A549 (cell line): ENCODE measurements at regions not wholly inside any gene's neighbourhood (a gene's known extent, or its start where the extent isn't known, plus 50 kb on each side); places are given as distances from the start of the nearest gene placed in this dataset.
A peak's percentile ranks its signal among the peaks of the same experiment; 100 is the strongest.

ENCODE experiments used
- ATAC-seq, 2 experiments: fragments of 200-7000 bp in 1 of 2; fragments of >200 bp in 1 of 2; cut with Nextera tagmentation in 1 of 2; cut with Tn5 transposase in 1 of 2; 3 replicates each; pipeline versions ENCODE4 v1.8.0 to v1.9.1; 2018 to 2020; ENCODE audit warnings: mild to moderate bottlenecking in 1 of 2, moderate library complexity in 1 of 2
- CTCF ChIA-PET: fragments of 300-600 bp; sonication (Branson Sonifier 250); formaldehyde crosslinking; extraction: SDS; loops from one replicate; lab custom pipeline; 2021; ENCODE audit warnings: antibody characterized with exemption, inconsistent platforms; lab: Yijun Ruan, JAX
- POLR2A ChIA-PET: fragments of 350-600 bp; formaldehyde crosslinking; extraction: SDS; loops from one replicate; lab custom pipeline; 2021; ENCODE audit warnings: antibody characterized with exemption, inconsistent platforms; lab: Yijun Ruan, JAX
- DNase-seq, 2 experiments: peaks; one replicate each; pipeline versions ENCODE4 v3.0.0 to v3.0.0-alpha.2; 2011 to 2016; ENCODE audit warnings: low read depth in 1 of 2, low spot score in 1 of 2
- FAIRE-seq: peaks from 2 replicates; lab custom pipeline; 2011; peaks lifted over from hg19 to GRCh38; lab: Jason Lieb, UNC
- H3K27ac ChIP-seq, 2 experiments: fragments of >200 bp; sonication (Bioruptor Twin); formaldehyde crosslinking; 3 replicates each; pipeline ENCODE4 v1.5.1; 2016 to 2017
- H3K4me1 ChIP-seq: fragments of >200 bp; sonication (Bioruptor Twin); formaldehyde crosslinking; 3 replicates; pipeline ENCODE4 v1.6.1; 2016
- H3K4me2 ChIP-seq: fragments of >200 bp; sonication (Bioruptor Twin); formaldehyde crosslinking; 3 replicates; pipeline ENCODE4 v1.6.1; 2016
- H3K4me3 ChIP-seq: fragments of >200 bp; sonication (Bioruptor Twin); formaldehyde crosslinking; 3 replicates; pipeline ENCODE4 v1.5.1; 2016
- H3K9me3 ChIP-seq: fragments of >200 bp; sonication (Bioruptor Twin); formaldehyde crosslinking; 3 replicates; pipeline ENCODE4 v1.6.1; 2016
- BHLHE40 ChIP-seq: IDR thresholded peaks from 2 replicates; pipeline ENCODE4 v1.6.1; 2012; ENCODE audit warnings: low read depth, low read length, inconsistent platforms
- CBX2 ChIP-seq: fragments of 200-600 bp; sonication (generic); IDR thresholded peaks from 2 replicates; pipeline ENCODE4 v1.6.1; 2016; ENCODE audit warnings: low read depth, mild to moderate bottlenecking, borderline replicate concordance
- CEBPB ChIP-seq, 2 experiments: fragments of >200 bp in 1 of 2; sonication (Bioruptor Twin) in 1 of 2; formaldehyde crosslinking in 1 of 2; IDR thresholded peaks; 2 replicates each; pipeline ENCODE4 v1.6.1; 2012 to 2016
- EP300 ChIP-seq, 2 experiments: fragments of >200 bp; sonication (Bioruptor Twin); formaldehyde crosslinking; IDR thresholded peaks; 2 replicates in 1 of 2; 3 replicates in 1 of 2; pipeline ENCODE4 v1.6.1; 2016 to 2017
- HOXA7 ChIP-seq: fragments of 250-450 bp; sonication (Bioruptor Pico); IDR thresholded peaks from 2 replicates; pipeline ENCODE4 v1.5.0; 2020; ENCODE audit warnings: mild to moderate bottlenecking, moderate library complexity
- HOXB5 ChIP-seq: fragments of 250-450 bp; sonication (Bioruptor Pico); IDR thresholded peaks from 2 replicates; pipeline ENCODE4 v1.5.0; 2020; ENCODE audit warnings: mild to moderate bottlenecking, moderate library complexity
- MAFK ChIP-seq: fragments of 450-650 bp; IDR thresholded peaks from 2 replicates; pipeline ENCODE4 v1.6.1; 2014; ENCODE audit not compliant: partially characterized antibody
- MAZ ChIP-seq: fragments of 150-350 bp; IDR thresholded peaks from 2 replicates; pipeline ENCODE4 v1.6.1; 2014; ENCODE audit warnings: antibody characterized with exemption, low read depth, low read length, borderline replicate concordance
- MYC ChIP-seq: IDR thresholded peaks from 2 replicates; pipeline ENCODE4 v1.6.1; 2012; ENCODE audit warnings: mild to moderate bottlenecking, inconsistent platforms, low read length, improper control_type of control experiment, borderline replicate concordance
- NFE2L2 ChIP-seq: fragments of 150-350 bp; conservative IDR thresholded peaks from 2 replicates; pipeline ENCODE4 v1.6.1; 2014; ENCODE audit warnings: low read length
- NR3C1 ChIP-seq: fragments of >200 bp; sonication (Bioruptor Twin); formaldehyde crosslinking; IDR thresholded peaks from 3 replicates; pipeline ENCODE4 v1.6.1; 2017
- RFX5 ChIP-seq: fragments of 450-650 bp; IDR thresholded peaks from 2 replicates; pipeline ENCODE4 v1.7.1; 2014; ENCODE audit warnings: antibody characterized with exemption, mild to moderate bottlenecking, moderate library complexity
- SREBF2 ChIP-seq: fragments of 450-650 bp; IDR thresholded peaks from 2 replicates; pipeline ENCODE4 v1.6.1; 2014; ENCODE audit warnings: mild to moderate bottlenecking, moderate library complexity
- TP53 ChIP-seq: fragments of 250-450 bp; sonication (Bioruptor Pico); IDR thresholded peaks from 2 replicates; pipeline ENCODE4 v1.5.0; 2021; ENCODE audit warnings: mild to moderate bottlenecking, moderate library complexity
- WGBS: methylation state at CpG from one replicate; pipeline ENCODE4 v1.1.6; 2017; ENCODE audit errors: missing lambda C conversion rate; 5-methylcytosine and 5-hydroxymethylcytosine counted together
- TF ChIP-seq, protein P1 (sequence below): fragments of 250-450 bp; sonication (Bioruptor Pico); IDR thresholded peaks from 2 replicates; pipeline ENCODE4 v1.5.0; 2021; ENCODE audit warnings: mild to moderate bottlenecking, moderate library complexity, borderline replicate concordance
- TF ChIP-seq, protein P2 (sequence below): fragments of >200 bp; sonication (Bioruptor Twin); formaldehyde crosslinking; IDR thresholded peaks from 2 replicates; pipeline ENCODE4 v1.6.1; 2016
- TF ChIP-seq, protein P3 (sequence below): fragments of 150-350 bp; IDR thresholded peaks from 2 replicates; pipeline ENCODE4 v1.6.1; 2014; ENCODE audit warnings: low read depth, mild to moderate bottlenecking, low read length
- TF ChIP-seq, protein P4 (sequence below): IDR thresholded peaks from 2 replicates; pipeline ENCODE4 v1.6.1; 2012; ENCODE audit warnings: low read depth, borderline replicate concordance
- TF ChIP-seq, protein P5 (sequence below): fragments of >200 bp; sonication (Bioruptor Twin); formaldehyde crosslinking; IDR thresholded peaks from 3 replicates; pipeline ENCODE4 v1.6.1; 2016
- TF ChIP-seq, protein P6 (sequence below): fragments of 250-450 bp; sonication (Bioruptor Pico); IDR thresholded peaks from 2 replicates; pipeline ENCODE4 v1.5.0; 2020; ENCODE audit warnings: low read depth, mild to moderate bottlenecking, moderate library complexity

DNA sequence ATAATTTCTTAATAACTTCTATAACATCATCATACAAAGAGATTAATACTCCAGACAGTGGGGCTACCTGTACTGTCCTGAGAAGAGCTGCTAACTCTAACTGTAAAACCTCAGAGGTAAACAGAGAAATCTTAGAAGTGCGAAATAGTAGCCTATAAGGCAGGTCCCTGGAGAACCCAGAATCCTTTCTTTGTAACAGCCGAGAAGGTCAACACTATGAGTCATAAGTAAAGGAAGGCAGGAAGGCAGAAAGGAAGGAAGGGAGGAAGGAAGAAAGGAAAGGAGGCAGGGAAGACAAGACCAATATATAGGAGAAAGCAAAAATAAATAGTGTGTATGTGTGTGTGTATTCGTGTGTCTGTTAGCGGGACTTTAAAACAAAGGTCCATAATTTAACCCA, 540.6 kb downstream of the ZWINT start:
- 19% methylated on average over 4 of the region's 4 CpGs for WGBS
- FAIRE-seq (no peak), ATAC-seq (0 out of 6 replicates have a peak, but pooled peaks of 1 of the 2 experiments have one; percentile 39), DNase-seq (no peak)
- POLR2A ChIA-PET = no interaction called here
- TF ChIP-seq HOXB5 (CRISPR knock-in tag) (no peak), BHLHE40 (no peak), MAZ (no peak), TP53 (CRISPR knock-in tag) (no peak)
- no peak overlapping the region for H3K27ac ChIP-seq
- H3K4me3 ChIP-seq = no peak overlapping the region
- H3K4me1 ChIP-seq = no peaks in the 10 kb centered on the region
- CTCF ChIA-PET = no interaction called here
- peak overlapping the region; percentile 30; the same call in 2 of the 3 replicates for H3K4me2 ChIP-seq
- H3K9me3 ChIP-seq = 0 out of 3 replicates have a peak, but pooled peaks cover 3% of the 10 kb centered on the region

DNA sequence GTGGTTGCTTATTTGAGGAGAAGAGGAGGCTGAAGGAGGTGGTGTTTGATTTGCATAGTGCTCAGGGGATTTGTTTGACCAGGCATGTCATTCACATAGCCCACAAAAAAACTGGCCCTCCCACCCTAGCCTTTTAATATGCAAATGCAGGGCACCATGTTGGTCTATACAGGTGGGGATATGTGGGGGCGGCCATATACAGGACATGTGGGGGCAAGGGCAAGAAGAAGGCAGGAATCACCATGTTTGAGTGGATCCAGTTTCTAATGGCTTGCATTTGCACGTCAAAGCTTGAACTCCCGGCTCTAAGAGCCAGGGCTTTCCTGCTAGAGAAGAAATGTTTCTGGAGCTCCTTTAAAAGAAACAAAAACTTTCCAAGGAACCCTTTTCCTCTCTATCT, 541.0 kb downstream of the ZWINT start:
- ATAC-seq = no peak
- Histone ChIP-seq H3K4me1 (no peaks in the 10 kb centered on the region), H3K4me2 (peak overlapping the region; percentile 30; the same call in 1 of the 3 replicates), H3K9me3 (0 out of 3 replicates have a peak, but pooled peaks cover 3% of the 10 kb centered on the region), H3K27ac (no peak overlapping the region), H3K4me3 (no peak overlapping the region)
- 8% methylated on average over 3 of the region's 3 CpGs for WGBS
- TF ChIP-seq HOXA7 (CRISPR knock-in tag) = no peak
- no peak for TF ChIP-seq CEBPB (IDR thresholded peaks at IDR 0.05)
- TF ChIP-seq NR3C1 = no peak
- no peak for TF ChIP-seq MYC
- TF ChIP-seq, protein P1, sequence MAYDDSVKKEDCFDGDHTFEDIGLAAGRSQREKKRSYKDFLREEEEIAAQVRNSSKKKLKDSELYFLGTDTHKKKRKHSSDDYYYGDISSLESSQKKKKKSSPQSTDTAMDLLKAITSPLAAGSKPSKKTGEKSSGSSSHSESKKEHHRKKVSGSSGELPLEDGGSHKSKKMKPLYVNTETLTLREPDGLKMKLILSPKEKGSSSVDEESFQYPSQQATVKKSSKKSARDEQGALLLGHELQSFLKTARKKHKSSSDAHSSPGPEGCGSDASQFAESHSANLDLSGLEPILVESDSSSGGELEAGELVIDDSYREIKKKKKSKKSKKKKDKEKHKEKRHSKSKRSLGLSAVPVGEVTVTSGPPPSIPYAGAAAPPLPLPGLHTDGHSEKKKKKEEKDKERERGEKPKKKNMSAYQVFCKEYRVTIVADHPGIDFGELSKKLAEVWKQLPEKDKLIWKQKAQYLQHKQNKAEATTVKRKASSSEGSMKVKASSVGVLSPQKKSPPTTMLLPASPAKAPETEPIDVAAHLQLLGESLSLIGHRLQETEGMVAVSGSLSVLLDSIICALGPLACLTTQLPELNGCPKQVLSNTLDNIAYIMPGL (CRISPR knock-in tag) = no peak
- POLR2A ChIA-PET = no interaction called here
- DNase-seq = no peak
- CTCF ChIA-PET = no interaction called here
- FAIRE-seq = no peak

DNA sequence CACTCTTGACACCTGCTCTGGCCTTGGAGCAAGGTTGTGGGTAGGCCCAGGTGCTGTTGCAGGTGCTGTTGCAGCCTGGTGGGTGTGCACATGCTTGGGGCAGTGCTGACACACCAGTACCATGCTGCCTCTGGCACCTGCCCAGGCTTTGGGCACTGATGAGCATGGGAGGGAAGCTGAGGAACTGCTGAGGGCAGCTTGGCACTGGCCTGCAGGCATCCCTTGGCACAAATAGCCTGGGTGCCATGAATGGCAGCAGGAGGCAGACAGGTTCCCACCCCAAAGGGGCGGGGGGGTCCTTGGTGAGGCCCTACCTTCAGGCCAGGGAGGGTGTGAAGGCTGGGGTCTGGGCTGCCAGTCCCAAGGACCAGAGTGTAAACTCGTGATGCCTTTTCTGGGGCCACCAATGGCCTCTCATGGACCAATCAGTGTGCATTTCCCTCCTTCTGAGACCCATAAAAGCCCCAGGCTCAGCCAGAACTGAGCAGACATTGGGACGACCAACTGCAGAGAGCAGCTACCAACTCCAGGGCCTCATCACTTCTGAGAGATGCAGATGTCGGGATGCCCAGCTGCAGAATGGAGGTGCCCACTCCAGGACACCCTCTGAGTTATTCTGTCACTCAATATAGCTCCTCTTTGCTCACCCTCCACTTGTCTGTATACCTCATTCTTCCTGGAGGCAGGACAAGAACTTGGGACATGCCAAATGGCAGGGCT, 547.4 kb downstream of the ZWINT start:
- FAIRE-seq = no peak
- no peaks in the 10 kb centered on the region for H3K4me1 ChIP-seq
- ChIA-PET CTCF (no interaction called here), POLR2A (no interaction called here)
- no peak overlapping the region for H3K4me3 ChIP-seq
- no peak for TF ChIP-seq NFE2L2
- no peak for TF ChIP-seq CBX2
- TF ChIP-seq, protein P2, sequence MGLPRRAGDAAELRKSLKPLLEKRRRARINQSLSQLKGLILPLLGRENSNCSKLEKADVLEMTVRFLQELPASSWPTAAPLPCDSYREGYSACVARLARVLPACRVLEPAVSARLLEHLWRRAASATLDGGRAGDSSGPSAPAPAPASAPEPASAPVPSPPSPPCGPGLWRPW = no peak
- TF ChIP-seq, protein P3, sequence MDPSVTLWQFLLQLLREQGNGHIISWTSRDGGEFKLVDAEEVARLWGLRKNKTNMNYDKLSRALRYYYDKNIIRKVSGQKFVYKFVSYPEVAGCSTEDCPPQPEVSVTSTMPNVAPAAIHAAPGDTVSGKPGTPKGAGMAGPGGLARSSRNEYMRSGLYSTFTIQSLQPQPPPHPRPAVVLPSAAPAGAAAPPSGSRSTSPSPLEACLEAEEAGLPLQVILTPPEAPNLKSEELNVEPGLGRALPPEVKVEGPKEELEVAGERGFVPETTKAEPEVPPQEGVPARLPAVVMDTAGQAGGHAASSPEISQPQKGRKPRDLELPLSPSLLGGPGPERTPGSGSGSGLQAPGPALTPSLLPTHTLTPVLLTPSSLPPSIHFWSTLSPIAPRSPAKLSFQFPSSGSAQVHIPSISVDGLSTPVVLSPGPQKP = no peak
- no peak for TF ChIP-seq MAFK
- no peak for TF ChIP-seq SREBF2
- no peak for TF ChIP-seq RFX5
- H3K27ac ChIP-seq = no peak overlapping the region
- ATAC-seq = no peak
- WGBS = 6% methylated on average over 3 of the region's 4 CpGs
- no peak for DNase-seq
- no peak overlapping the region for H3K4me2 ChIP-seq
- H3K9me3 ChIP-seq = no peaks in the 10 kb centered on the region

DNA sequence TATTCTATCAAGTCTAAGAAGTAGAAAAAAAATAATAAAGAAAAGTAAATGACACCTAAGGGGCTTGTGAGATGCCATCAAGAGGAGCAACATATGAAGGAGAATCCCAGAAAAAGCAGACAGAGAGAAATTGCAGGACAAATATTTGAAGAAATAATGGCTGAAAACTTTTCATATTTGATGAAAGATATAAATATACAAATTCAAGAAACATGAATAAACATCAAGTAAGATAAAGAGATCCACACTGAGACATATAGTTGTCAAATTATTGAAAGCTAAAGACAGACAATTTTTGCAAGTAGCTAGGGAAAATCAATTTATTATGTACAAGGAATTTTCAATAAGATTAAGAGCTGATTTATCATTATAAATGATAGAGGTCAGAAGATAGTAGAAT, 558.0 kb downstream of the ZWINT start:
- Histone ChIP-seq H3K4me3 (no peak overlapping the region), H3K9me3 (0 out of 3 replicates have a peak, but pooled peaks cover 3% of the 10 kb centered on the region), H3K27ac (no peak overlapping the region), H3K4me1 (no peaks in the 10 kb centered on the region), H3K4me2 (no peak overlapping the region)
- no peak for FAIRE-seq
- DNase-seq = no peak
- POLR2A ChIA-PET = no interaction called here
- ATAC-seq = no peak
- CTCF ChIA-PET = no interaction called here
- TF ChIP-seq, protein P4, sequence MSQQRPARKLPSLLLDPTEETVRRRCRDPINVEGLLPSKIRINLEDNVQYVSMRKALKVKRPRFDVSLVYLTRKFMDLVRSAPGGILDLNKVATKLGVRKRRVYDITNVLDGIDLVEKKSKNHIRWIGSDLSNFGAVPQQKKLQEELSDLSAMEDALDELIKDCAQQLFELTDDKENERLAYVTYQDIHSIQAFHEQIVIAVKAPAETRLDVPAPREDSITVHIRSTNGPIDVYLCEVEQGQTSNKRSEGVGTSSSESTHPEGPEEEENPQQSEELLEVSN = no peak
- TF ChIP-seq, protein P5, sequence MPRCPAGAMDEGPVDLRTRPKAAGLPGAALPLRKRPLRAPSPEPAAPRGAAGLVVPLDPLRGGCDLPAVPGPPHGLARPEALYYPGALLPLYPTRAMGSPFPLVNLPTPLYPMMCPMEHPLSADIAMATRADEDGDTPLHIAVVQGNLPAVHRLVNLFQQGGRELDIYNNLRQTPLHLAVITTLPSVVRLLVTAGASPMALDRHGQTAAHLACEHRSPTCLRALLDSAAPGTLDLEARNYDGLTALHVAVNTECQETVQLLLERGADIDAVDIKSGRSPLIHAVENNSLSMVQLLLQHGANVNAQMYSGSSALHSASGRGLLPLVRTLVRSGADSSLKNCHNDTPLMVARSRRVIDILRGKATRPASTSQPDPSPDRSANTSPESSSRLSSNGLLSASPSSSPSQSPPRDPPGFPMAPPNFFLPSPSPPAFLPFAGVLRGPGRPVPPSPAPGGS = no peak
- no peak for TF ChIP-seq EP300 (IDR thresholded peaks at IDR 0.05)
- TF ChIP-seq HOXA7 (CRISPR knock-in tag) = no peak
- TF ChIP-seq, protein P2 = no peak
- TF ChIP-seq, protein P6, sequence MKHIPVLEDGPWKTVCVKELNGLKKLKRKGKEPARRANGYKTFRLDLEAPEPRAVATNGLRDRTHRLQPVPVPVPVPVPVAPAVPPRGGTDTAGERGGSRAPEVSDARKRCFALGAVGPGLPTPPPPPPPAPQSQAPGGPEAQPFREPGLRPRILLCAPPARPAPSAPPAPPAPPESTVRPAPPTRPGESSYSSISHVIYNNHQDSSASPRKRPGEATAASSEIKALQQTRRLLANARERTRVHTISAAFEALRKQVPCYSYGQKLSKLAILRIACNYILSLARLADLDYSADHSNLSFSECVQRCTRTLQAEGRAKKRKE (CRISPR knock-in tag) = no peak
- TF ChIP-seq BHLHE40 = no peak
